H1 (cell line): ENCODE measurements at regions not wholly inside any gene's neighbourhood (a gene's known extent, or its start where the extent isn't known, plus 50 kb on each side); places are given as distances from the start of the nearest gene placed in this dataset.

Experiments used
- CHD2 ChIP-seq: IDR thresholded peaks from 2 replicates; pipeline ENCODE4 v1.6.1; 2012; ENCODE audit warnings: low read length, improper control_type of control experiment
- CHD7 ChIP-seq: fragments of 300-600 bp; sonication (generic); IDR thresholded peaks from 2 replicates; pipeline ENCODE4 v1.7.1; 2012; ENCODE audit warnings: low read length, moderate library complexity, mild to moderate bottlenecking, inconsistent platforms; ENCODE audit not compliant: insufficient replicate concordance

DNA sequence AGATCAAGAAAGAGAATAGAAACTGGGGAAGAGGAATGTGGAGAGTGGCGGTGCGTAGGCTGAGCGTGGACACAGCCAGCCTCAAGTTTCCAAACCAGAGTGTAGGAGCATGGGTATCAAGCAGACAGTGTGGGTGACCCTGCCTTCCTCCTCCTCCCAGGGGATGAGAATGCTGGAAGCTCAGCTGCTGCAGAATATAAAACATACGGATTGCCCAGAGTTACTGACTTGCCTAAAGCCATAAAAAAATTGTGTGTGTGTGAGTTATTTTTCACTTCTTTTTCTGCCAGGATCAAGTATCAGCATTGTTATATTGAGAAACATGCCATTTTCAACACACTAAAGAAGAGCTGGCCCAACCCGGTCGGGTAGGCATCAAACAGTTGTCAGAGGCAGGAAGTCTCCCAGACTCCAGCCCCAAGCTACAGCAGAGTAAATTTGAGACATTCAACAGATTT lies 333.3 kb upstream of the ACVR2A start (continued):
- no peak for TF ChIP-seq CHD7
- TF ChIP-seq CHD2, result no peak
- TF ChIP-seq, all 59 proteins: peak for 0
